Chondrocyte (in vitro differentiated cells): ENCODE measurements at regions not wholly inside any gene's neighbourhood (a gene's known extent, or its start where the extent isn't known, plus 50 kb on each side); places are given as distances from the start of the nearest gene placed in this dataset.
"Not testable (repeated sequence)": the region's sequence is repeated elsewhere in the genome, so short reads cannot be mapped to it uniquely, and the experiment has no call there.

Experiments
- DNase-seq: peaks from one replicate; pipeline ENCODE4 v3.0.0; 2021; ENCODE audit warnings: mixed read lengths, low spot score
- H3K27ac Mint-ChIP-seq: one replicate; pipeline ENCODE4 v1.8.0; 2021; ENCODE audit warnings: mild to moderate bottlenecking, moderate library complexity, mixed read lengths; ENCODE audit not compliant: unreplicated experiment
- H3K27me3 Mint-ChIP-seq: 2 replicates; pipeline ENCODE4 v1.8.0; 2021; ENCODE audit warnings: low read depth, mixed read lengths
- H3K36me3 Mint-ChIP-seq: 2 replicates; pipeline ENCODE4 v1.8.0; 2021; ENCODE audit warnings: low read depth, mixed read lengths
- H3K4me1 Mint-ChIP-seq: 2 replicates; pipeline ENCODE4 v1.8.0; 2021; ENCODE audit warnings: low read depth, mild to moderate bottlenecking, mixed read lengths
- H3K4me3 Mint-ChIP-seq: one replicate; pipeline ENCODE4 v1.8.0; 2021; ENCODE audit warnings: mild to moderate bottlenecking, moderate library complexity, mixed read lengths; ENCODE audit not compliant: unreplicated experiment
- H3K9me3 Mint-ChIP-seq: 2 replicates; pipeline ENCODE4 v1.8.0; 2021; ENCODE audit warnings: low read depth, mixed read lengths

GRCh38 chr7:128561116-128561722 is 84.7 kb downstream of the METTL2B start:
- H3K36me3 Mint-ChIP-seq, H3K27me3 Mint-ChIP-seq, H3K9me3 Mint-ChIP-seq, H3K4me3 Mint-ChIP-seq: not testable (repeated sequence)
- Mint-ChIP-seq H3K27ac (peak overlapping the region; percentile 1), H3K4me1 (peaks cover 15% of the 10 kb centered on the region)
- peak; percentile 3 for DNase-seq

- not testable (repeated sequence) for H3K9me3 Mint-ChIP-seq, H3K27ac Mint-ChIP-seq, DNase-seq, H3K4me3 Mint-ChIP-seq, H3K36me3 Mint-ChIP-seq, H3K27me3 Mint-ChIP-seq
- peaks cover 15% of the 10 kb centered on the region for H3K4me1 Mint-ChIP-seq
Observed at GRCh38 chr7:128562795-128563194, 86.2 kb downstream of the METTL2B start.

- H3K4me3 Mint-ChIP-seq, H3K27ac Mint-ChIP-seq, DNase-seq, H3K36me3 Mint-ChIP-seq, H3K27me3 Mint-ChIP-seq, H3K9me3 Mint-ChIP-seq: not testable (repeated sequence)
- peaks cover 15% of the 10 kb centered on the region for H3K4me1 Mint-ChIP-seq
Observed at GRCh38 chr7:128564123-128564700, 87.7 kb downstream of the METTL2B start.

GRCh38 chr7:128564932-128565864 is 88.7 kb downstream of the METTL2B start:
- not testable (repeated sequence) for H3K36me3 Mint-ChIP-seq, H3K27me3 Mint-ChIP-seq, DNase-seq, H3K27ac Mint-ChIP-seq, H3K9me3 Mint-ChIP-seq, H3K4me3 Mint-ChIP-seq
- H3K4me1 Mint-ChIP-seq, result peaks cover 11% of the 10 kb centered on the region

GRCh38 chr7:128575277-128575676 is 96.8 kb upstream of the GARIN1A start:
- H3K4me1 Mint-ChIP-seq, H3K27me3 Mint-ChIP-seq, H3K9me3 Mint-ChIP-seq, H3K27ac Mint-ChIP-seq, DNase-seq, H3K4me3 Mint-ChIP-seq, H3K36me3 Mint-ChIP-seq: not testable (repeated sequence)

- not testable (repeated sequence) for DNase-seq, H3K9me3 Mint-ChIP-seq, H3K36me3 Mint-ChIP-seq, H3K4me3 Mint-ChIP-seq, H3K27me3 Mint-ChIP-seq, H3K4me1 Mint-ChIP-seq, H3K27ac Mint-ChIP-seq
Observed at GRCh38 chr7:128576953-128577352, 95.1 kb upstream of the GARIN1A start.

- not testable (repeated sequence) for H3K9me3 Mint-ChIP-seq, H3K27me3 Mint-ChIP-seq, DNase-seq, H3K4me3 Mint-ChIP-seq
- peak overlapping the region; percentile 45 for H3K27ac Mint-ChIP-seq
- H3K36me3 Mint-ChIP-seq, result peaks cover 13% of the 10 kb centered on the region
- peaks cover 13% of the 10 kb centered on the region for H3K4me1 Mint-ChIP-seq
Observed at GRCh38 chr7:128579843-128580242, 92.2 kb upstream of the GARIN1A start.

- Mint-ChIP-seq H3K4me1 (peaks cover 13% of the 10 kb centered on the region), H3K27ac (peak overlapping the region; percentile 77), H3K36me3 (peaks cover 13% of the 10 kb centered on the region)
- DNase-seq, H3K9me3 Mint-ChIP-seq, H3K4me3 Mint-ChIP-seq, H3K27me3 Mint-ChIP-seq: not testable (repeated sequence)
Observed at GRCh38 chr7:128581100-128581499, 91.0 kb upstream of the GARIN1A start.

GRCh38 chr7:128581825-128582561 is 90.1 kb upstream of the GARIN1A start:
- not testable (repeated sequence) for H3K27ac Mint-ChIP-seq, H3K27me3 Mint-ChIP-seq, DNase-seq, H3K9me3 Mint-ChIP-seq, H3K4me3 Mint-ChIP-seq
- H3K36me3 Mint-ChIP-seq, result peaks cover 13% of the 10 kb centered on the region
- H3K4me1 Mint-ChIP-seq, result peaks cover 13% of the 10 kb centered on the region

GRCh38 chr7:128586715-128587114 is 85.4 kb upstream of the GARIN1A start:
- not testable (repeated sequence) for H3K4me1 Mint-ChIP-seq, H3K9me3 Mint-ChIP-seq, H3K27ac Mint-ChIP-seq, H3K27me3 Mint-ChIP-seq, H3K4me3 Mint-ChIP-seq, DNase-seq
- peaks cover 16% of the 10 kb centered on the region for H3K36me3 Mint-ChIP-seq
